Activated CD4-positive, alpha-beta T cell treated with anti-CD3 and anti-CD28 coated beads for 48 hours (primary cell): ENCODE measurements at regions not wholly inside any gene's neighbourhood (a gene's known extent, or its start where the extent isn't known, plus 50 kb on each side); places are given as distances from the start of the nearest gene placed in this dataset.

Experiments
- DNase-seq: peaks from one replicate; pipeline ENCODE4 v3.0.0-alpha.2; 2020

DNA sequence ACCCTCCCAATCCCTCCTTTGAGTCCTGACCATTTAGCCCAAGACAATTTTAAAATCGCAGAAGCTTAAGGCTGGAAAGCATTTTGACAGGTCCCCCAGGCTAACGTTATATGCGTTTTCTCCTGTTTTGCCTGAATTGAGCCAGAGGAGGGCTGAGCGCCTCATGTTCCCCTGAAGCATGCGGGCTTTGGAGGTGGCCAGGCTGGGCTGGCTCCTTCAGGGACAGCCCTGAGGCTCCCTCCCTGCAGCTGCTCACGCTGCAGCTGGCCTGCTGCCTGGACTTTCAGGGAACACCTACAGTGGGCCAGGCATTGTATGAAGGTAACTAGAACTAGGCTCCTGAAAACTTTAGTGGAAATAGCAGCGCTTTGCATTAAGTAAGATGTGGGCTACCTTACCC, 179.2 kb downstream of the ACKR3 start:
- DNase-seq: no peak

DNA sequence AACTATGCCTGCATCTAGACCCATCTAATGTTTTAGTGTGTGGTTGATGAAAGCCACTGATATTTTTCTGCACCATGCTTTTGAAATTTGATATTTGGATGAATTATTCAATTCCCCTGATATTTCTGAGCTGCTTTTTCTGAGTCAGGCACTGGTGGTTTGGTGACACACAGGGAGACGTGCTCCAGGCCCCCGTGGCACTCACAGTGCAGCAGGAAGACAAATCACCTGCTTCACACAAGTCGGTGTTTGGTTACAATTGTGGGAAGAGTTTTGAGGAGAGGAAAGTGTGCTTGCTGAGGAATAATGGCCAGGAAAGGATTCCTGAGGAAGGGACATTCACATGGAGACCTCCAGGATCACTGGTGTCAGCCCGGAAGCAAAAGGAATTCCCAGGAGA, 179.7 kb downstream of the ACKR3 start:
- DNase-seq: no peak

DNA sequence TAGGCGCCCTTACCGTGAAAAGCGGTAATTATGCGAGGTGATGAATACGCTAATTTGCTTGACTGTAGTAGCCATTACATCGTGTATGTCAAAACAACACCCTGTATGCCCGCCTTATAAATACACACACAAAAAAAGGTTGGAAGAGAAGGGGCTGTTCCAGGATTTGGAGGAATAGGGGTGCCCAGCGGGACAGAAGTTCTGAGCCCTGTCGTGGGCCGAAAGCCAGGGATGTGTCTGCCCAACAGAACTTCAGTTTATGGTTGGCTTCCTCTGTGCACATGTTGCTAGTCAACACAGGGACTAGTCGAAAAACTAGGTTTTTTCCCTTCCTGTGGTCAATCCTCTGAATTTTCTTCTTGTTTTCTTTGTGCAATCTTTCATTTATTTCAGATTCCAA, 182.5 kb downstream of the ACKR3 start:
- no peak for DNase-seq

DNA sequence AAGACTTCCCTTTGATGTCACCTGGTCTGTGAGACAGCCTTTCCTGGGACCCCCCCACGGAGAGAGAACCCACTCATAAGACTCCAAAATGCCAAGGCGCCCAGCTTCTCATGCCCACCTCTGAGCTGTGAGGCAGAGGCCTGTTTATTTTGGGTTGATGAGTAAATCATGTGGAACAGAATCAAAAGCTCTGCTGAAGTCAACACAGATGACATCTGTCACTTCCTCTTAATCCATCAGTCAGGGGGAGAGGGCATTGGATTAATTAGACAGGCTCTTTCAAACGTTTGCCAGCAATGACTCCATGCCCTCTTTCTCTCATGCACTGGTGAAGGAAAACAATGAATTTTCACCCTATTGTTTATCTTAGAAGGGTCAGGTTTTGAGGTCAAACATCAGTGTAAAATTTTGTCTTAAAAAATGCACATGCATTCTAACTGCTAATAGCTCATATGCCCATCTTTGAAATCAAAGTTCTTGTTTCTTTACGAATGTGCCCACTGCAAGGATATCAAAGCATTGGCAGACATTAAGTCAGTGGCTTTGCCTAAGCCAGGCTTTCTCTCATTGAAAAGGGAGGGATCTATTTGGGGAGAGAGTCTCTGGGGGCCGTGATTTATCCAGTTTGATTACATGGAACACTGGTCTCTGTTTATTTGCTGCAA, 184.1 kb downstream of the ACKR3 start:
- DNase-seq: no peak

DNA sequence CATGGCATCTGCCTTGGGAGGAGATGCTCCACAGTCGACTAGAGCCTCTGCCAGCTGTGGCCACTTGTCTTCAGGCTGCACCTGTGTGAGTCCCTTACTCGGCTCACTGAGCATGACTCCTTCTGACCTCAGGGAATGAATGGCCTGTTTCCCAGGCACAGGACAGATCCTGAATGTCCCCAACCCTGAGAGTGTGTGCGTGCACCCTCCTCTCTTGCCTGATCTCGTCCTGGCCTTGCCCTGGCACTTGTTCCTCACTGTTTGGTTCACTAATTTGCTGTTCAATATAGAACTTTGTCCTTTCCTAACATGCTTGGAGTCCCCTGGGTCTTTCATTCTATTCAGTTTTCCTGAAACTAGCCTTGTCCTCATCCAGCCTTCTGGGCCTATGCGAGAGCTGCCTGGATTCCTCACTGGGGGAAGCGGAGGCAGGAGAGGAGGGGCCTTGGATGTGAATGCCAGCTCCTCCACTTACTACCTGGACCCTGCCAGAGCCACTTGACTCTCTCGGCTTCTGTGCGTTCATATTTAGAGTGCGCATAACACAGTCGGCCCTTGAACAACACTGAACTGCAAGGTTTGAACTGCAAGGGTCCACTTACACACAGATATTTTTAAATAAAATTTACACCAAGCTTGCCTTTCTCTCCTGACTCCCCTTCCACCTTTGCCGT, 184.8 kb downstream of the ACKR3 start:
- DNase-seq: no peak

DNA sequence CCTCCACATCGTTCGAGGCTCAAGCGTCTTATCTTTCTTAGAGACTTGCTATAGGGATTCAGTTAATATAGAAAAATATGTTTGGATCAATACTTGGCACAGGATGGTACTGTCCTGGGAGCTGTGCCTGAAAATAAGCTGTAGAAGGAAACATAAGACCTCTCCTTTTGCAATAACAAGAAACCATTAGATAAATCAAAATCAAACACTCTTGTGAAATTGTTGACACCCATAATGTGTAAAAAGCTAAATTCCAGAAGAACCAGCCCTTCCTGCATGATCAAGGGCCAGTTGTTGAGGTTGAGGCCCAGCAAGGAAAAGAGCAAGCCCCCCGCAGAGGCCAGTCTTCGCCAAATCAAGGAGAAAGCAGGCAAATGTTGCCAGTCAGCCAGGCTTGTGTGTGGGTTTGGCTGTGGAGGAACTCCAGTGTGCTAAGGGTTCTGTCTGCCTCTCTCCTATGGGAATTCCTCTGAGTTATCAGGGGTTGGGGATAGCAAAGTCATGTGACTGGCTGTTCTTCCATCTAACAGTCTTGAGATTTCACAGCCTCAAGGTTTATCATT, 185.7 kb downstream of the ACKR3 start:
- no peak for DNase-seq

DNA sequence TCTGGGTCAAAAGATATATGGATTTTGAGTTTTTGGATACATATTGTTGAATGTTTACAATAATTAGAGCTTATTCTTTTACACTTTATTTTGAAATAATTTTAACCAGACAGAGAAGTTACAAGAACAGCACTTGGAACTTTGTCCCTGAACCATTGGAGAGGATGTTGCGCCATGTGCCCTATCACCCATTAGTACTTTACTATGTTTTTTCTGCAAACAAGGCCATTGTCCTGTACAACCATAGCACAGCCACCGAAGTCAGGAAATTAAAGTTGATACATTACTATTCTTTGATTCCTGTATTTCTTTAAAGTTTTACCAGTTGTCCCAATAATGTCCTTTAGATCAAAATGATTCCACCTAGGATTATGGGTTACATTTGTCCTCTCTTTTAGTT, 188.8 kb downstream of the ACKR3 start:
- DNase-seq: no peak

DNA sequence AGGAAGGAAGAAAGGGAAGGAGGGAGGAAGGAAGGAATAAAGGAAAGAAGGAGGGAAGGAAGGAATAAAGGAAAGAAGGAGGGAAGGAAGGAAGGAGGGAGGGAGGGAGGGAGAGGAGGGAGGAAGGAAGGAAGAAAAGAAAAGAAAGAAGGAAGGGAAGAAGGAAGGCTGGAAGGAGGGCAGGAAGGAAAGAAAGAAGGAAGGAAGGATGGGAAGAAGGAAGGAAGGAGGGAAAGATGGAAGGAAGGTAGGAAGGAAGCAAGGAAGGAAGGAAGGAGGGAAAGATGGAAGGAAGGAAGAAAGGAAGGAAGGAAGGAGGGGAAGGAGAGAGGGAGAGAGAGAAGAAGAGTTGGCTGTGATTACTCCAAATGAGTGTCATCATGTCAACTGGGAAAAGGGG, 190.6 kb downstream of the ACKR3 start:
- no peak for DNase-seq

DNA sequence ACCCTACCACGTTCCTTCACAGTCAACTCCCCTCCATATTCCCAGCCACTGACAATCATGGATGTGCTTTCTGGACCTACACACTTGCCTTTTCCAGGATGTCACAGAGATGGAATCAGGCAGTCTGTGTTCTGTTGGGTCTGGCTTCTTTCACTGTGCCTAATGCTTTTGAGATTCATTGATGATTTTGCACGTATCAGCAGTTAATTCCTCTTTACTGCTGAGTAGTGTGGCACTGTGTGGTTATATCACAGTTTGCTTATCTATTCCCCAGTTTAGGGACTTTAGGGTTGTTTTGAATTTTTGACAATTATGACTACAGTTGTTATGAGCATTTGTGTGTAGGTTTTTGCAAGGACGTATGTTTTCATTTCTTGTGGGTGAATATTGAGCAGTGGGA, 191.7 kb downstream of the ACKR3 start:
- no peak for DNase-seq

DNA sequence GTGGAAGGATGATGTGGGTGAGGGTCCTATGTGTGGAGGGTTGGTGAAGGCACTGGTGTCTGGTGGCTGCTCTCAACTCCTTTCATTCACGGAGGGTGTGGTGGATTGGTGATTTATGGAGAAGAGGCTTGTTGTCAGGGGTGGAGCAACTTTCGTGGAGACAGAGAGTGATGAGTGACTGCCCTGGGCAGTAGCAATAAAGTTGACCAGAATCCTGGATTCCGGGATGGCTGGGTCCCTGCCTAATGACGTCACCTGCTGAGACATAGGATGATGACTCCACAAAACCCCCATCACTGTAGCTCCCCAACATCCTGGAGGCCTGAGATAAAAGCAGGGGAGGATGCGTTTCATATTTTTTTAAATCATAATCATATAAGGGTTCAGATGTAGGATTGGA, 193.0 kb downstream of the ACKR3 start:
- DNase-seq: no peak

DNA sequence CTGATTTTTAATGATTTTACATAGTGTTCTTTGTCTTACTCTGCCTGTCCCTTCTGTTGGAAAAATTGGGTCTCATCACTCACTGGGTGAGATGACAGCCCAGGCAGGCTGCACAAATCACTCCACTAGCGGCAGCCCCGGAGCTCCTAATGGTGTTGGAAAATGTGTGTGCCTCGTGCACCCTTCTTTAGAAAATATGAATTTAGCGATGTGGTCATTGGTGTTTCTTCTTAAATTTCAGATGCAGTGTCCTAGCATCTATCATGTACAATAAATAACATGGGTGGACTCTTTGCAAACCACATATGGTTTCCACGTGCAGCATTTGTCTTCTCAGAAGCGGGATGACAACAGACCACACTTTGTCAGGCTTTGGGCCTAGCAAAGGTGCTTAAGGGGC, 194.2 kb downstream of the ACKR3 start:
- DNase-seq: no peak

DNA sequence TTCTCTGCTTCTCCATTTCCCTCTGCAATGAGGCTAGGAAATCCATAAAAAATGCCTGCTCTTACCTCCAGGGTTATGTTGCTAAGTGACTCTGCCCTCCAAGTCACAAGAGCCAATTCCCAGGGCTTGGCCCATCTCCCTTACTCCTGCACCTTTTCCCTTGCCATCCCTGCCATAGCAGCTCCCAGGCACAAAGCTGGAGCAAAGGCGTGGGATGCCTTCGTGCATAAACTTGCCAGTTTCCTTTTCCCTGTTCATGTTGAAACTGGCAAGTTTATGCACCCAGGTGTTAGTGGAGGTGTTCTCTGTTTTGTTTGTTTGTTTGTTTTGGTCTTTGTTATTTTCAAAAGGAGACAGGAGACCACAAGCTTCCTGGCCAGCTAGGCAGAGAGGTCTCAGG, 195.1 kb downstream of the ACKR3 start:
- no peak for DNase-seq

DNA sequence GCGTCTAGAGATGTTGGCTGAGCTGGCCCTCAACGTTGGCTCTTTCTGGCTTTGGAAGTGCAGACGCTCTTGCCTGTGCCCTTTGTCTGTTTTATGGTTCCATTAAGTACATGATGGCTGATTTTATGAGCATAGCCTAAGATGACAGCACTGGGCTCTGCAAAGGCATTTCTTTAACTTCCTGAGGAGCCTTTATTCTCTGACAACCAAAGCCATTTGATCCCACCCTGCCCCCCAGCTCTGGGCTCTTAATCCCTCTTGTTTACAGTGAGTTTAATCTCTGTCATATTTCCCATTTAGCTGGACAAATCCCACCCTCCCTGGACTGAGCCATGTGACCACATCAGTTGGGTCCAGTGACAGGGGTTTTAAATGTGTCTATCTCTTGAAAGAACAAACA, 195.9 kb downstream of the ACKR3 start:
- DNase-seq: no peak

DNA sequence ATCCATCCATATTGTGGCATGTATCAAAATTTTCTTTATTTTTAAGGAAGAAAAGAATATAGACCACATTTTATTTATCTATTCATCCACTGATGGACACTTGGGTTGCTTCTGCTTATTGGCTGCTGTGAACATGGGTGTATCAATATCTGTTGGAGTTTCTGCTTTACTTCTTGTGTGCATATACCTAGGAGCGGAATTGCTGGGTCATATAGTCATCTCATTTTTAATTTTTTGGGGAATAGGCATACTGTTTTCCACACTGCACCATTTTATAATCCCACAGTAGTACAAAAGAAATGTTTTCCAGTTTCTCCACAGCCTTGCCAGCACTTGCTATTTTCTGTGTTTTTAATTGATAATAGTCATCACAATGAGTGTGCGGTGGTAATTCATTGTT, 197.2 kb downstream of the ACKR3 start:
- no peak for DNase-seq

DNA sequence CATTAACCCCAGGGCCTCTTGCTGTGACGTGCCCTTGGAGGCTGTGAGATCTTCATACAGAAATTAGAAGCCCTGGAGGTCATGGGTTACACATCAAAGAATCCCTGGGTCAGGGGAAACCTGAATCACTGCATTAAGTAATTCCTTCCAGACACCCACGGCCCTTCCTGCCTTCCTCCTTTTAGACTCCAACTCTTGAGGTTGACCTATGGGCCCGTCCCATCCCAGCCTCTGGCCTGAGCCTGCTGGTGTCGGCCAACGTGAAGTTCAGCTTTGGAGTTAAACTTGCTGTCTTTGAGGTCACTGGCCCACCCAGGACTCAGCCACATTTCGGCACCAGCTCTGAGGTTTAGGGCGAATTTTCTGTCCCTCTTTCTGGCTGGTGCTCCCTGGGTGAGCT, 198.3 kb downstream of the ACKR3 start:
- DNase-seq: no peak

DNA sequence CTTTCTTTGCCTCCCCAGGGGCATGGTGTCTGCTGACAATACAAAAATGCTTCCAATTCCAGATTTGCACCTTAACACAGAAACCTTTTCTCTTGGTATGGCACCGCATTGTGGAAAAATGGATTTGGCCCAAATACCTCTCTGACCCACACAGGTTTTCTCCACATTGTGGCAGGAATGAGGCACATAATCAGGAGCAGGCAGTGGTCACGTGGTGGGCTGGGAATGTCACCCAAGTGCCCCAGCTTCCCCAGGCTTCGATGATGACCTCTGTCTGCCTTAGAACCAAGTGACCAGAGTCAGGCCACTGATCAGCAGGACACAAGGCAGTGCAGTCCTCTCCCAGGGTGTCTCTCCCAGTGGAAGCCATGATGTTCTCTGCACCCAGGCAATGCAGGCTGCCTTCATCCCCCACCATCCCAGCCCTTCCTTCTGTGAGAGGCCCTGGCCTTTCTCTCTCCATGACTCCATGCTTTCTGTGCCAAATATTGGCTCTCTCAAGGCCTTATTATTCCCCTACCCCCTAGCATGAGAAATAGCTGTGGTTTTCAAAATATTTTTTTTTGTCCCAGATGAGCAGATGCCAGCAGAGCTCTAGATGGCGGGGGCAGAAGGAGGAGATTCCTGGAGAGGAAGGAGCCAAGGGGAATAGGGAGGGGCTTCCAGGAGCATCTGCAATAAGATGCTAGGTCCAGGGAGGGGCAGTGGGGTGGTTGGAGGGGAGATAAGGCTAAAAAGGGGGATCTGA, 198.9 kb downstream of the ACKR3 start:
- DNase-seq: no peak

DNA sequence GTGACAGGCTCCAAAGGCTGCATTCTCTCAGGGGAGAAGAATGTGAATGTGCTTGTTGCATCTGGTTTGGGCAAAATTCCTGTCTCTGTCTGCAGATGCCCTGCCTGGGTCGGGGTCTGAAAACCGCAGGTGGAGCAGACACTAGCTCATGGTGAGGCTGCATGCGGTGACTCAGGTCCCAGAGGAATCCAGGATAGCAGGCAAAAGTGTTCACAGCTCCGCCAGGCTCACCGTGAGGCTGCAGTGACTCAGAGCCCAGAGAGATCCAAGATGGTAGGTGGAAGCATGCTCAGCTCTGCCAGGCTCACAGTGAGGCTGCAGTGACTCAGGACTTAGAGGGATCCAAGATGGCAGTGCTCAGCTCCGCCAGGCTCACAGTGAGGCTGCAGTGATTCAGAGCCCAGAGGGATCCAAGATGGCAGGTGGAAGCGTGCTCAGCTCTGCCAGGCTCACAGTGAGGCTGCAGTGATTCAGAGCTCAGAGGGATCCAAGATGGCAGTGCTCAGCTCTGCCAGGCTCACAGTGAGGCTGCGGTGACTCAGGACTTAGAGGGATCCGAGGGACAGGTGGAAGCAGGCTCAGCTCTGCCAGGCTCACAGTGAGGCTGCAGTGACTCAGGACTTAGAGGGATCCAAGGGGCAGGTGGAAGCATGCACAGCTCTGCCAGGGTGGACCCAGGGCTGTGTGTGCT, 200.5 kb downstream of the ACKR3 start:
- DNase-seq: no peak

DNA sequence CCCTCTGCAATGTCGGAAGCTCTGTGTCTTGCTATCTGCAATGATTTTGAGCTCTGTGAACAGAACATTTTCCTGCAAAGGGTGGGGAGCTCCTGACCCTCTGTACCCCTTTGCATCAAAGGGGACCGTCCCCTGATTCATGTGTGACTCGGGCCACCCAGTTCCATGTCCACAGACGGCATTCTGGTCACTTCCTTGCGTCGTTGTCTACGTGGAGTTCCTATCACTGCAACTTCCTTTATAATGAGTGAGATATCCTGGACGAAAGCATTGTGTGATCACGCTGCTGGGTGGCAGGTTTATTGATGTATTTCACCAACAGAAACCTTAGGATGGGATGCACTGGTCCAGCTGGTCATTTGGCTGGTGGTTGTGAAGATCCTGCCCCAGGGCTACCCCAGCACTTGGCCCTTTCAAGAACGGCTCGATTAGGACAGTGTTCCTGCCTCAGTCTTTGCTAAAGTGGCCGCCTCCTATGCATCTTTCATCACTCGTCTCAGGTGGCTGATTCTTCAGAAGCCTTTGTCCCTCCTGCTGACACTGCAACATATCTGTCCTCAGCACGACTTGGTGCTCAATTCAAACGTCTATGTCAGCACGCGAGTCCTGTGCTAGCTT, 202.7 kb downstream of the ACKR3 start:
- no peak for DNase-seq

DNA sequence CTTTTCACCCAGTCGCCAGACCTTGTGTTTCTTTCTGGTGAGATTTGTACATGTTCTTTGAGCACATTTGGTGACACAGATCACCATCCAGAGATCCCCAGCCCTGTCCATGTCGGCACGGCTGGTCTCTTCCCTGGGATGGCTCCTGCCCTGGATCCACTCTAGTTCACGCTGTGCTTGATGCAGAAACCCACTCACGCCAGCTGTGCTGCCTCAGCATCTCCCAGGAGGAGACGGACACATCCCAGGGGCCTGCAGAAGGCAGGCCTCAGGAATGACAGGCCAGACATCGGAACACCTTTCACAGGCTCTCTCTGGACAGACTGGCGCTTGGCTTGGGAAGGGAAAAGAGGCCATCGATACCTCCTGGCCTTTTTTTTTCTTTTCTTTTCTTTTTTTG, 203.6 kb downstream of the ACKR3 start:
- no peak for DNase-seq

DNA sequence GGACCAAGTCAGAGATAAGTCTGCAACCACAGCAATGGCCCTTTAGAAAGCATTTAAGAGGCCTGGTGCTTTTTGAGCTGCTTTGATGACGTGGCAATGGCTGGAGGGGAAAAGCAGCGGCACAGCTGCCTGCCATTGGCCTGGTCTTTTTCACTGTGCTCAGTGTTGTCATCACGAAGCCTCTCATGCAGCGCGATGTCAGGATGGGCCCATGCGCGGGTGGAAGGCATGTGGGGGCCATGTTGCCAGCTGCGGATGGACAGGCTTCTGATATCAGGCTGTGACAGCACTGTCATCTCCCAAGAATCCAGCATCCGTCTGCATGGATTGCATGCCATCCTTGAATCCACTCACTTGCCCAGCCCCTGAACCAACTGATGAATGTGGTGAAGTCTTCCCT, 204.5 kb downstream of the ACKR3 start:
- no peak for DNase-seq

DNA sequence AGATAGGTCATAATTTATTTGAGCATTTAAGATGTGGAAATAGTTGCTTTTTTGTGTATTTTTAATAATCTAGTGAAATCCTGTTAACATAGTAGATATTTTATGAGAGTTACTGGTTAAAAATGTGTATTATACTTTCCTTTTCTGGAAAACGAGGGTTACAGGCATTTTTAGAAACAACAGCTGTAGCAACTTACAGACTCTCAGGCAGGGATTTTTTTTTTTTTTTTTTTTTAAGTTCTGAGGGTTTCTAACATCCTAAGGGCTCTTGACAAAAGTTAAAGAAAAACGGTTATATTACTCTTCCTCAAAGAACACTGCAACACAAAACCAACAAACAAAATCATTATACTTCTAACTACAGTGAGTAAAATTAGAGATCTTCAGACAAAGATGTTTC, 205.9 kb downstream of the ACKR3 start:
- DNase-seq: no peak

DNA sequence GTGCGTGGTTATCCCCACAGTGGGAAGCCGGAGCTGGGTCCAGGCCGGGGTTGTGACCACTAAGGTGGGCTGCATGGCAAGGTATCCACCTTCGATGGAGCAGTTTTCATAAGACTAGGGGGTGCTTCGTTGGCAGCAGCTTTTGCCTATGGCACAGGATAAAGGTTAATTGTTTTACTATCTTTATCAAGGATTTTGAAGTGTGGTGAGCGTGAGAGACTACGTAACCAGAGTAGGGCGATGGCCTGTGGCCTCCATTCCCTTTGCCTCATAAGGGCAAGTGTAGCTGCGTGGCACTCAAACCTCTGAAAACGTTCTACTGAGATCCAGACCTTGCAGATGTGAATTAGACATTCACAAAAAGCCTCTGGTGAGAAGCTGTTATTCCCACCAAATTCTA, 206.6 kb downstream of the ACKR3 start:
- DNase-seq: no peak

DNA sequence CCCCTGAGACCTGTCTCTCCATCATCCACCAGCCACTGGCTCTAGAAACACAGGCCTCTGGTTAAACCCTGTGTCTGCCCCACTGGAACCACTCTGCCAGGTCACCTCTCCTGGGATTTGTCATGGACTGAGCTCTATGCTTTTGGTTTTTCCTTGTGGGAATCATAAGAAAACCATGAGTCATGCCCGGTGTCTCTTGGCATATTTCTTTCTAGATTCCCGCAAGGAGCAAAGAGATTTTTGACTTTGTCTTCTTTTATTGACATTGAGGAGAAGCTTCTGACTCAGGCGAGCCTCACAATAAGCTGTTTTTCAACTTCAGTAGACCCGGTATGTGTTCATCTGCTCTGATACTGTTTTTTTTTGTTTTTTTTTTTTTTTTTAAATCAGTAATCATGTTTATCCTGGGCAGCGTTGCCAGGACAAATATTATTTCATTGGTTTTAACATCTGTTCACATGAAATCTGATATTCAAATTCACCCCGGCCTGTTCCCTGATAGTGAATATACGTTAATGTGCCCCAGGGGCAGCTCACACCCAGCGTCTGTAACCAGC, 207.1 kb downstream of the ACKR3 start:
- no peak for DNase-seq
